ENCODE measurements at regions not wholly inside any gene's neighbourhood (a gene's known extent, or its start where the extent isn't known, plus 50 kb on each side); places are given as distances from the start of the nearest gene placed in this dataset.

- no peak for TF ChIP-seq CTCF (IDR thresholded peaks at IDR 0.05)
- no peak for TF ChIP-seq POLR2A (IDR thresholded peaks at IDR 0.05)
Measured at GRCh38 chr18:28404694-28405093, 227.8 kb upstream of the CDH2 start.

Measured in uterus (tissue), 2 donors.